Fibroblast of the aortic adventitia (primary cell): ENCODE measurements at regions not wholly inside any gene's neighbourhood (a gene's known extent, or its start where the extent isn't known, plus 50 kb on each side); places are given as distances from the start of the nearest gene placed in this dataset.

Experiments used
- DNase-seq: peaks from one replicate; pipeline ENCODE4 v3.0.0-alpha.2; 2010; ENCODE audit warnings: low read depth
- H3K4me3 ChIP-seq: 2 replicates; pipeline ENCODE4 v1.5.1; 2011; ENCODE audit warnings: low read depth, mild to moderate bottlenecking, control low read depth, low read length, moderate library complexity
- TF ChIP-seq, protein P1 (sequence below): IDR thresholded peaks from 2 replicates; pipeline ENCODE4 v1.5.1; 2011; ENCODE audit warnings: mild to moderate bottlenecking, low read length, control low read depth, inconsistent platforms; ENCODE audit not compliant: insufficient read depth

DNA sequence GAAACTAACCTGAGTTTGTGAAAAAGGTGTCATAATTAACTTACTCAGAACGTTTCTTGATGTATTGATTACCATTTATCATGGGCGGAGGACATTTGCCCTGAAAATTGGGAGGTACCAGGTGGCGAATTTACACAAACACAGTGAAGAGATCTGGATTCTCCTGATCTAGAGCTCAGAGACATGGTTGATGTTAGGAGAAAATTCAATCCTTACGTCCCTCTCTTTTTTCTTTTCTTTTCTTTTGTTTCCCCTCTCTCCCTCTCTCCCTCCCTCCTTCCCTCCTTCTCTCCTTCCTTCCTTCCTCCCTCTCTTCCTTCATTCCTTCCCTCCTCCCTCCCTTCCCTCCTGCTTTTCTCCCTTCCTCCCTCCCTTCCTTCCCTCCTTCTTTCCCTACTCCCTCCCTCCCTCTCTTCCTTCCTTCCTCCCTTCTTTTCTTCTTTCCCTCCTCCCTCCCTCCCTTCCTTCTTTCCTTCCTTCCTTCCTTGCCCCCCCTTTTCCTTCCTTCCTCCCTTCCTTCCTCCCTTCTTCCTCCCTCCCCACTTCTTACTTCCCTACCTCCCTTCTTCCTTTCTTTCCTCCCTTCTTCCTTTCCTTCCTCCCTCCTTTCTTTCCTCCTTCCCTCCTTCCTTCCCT lies 234.1 kb downstream of the OTOR start:
- TF ChIP-seq, protein P1, sequence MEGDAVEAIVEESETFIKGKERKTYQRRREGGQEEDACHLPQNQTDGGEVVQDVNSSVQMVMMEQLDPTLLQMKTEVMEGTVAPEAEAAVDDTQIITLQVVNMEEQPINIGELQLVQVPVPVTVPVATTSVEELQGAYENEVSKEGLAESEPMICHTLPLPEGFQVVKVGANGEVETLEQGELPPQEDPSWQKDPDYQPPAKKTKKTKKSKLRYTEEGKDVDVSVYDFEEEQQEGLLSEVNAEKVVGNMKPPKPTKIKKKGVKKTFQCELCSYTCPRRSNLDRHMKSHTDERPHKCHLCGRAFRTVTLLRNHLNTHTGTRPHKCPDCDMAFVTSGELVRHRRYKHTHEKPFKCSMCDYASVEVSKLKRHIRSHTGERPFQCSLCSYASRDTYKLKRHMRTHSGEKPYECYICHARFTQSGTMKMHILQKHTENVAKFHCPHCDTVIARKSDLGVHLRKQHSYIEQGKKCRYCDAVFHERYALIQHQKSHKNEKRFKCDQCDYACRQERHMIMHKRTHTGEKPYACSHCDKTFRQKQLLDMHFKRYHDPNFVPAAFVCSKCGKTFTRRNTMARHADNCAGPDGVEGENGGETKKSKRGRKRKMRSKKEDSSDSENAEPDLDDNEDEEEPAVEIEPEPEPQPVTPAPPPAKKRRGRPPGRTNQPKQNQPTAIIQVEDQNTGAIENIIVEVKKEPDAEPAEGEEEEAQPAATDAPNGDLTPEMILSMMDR = no peak
- no peak overlapping the region for H3K4me3 ChIP-seq
- DNase-seq = no peak

DNA sequence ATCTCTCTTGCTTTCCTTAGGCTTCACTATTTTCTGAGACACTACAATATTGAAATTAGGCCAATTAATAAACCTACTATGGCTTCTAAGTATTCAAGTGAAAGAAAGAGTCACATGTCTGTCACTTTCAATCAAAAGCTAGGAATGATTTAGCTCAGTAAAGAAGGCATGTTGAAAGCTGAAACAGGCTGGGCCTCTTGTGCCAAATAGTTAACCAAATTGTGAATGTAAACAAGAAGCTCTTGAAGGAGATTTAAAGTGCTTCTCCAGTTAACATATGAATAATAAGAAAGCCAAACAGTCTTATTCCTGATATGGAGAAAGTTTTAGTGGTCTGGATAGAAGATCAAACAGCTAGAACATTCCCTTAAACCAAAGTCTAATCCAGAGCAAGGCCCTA lies 236.3 kb downstream of the OTOR start:
- TF ChIP-seq, protein P1 = no peak

DNA sequence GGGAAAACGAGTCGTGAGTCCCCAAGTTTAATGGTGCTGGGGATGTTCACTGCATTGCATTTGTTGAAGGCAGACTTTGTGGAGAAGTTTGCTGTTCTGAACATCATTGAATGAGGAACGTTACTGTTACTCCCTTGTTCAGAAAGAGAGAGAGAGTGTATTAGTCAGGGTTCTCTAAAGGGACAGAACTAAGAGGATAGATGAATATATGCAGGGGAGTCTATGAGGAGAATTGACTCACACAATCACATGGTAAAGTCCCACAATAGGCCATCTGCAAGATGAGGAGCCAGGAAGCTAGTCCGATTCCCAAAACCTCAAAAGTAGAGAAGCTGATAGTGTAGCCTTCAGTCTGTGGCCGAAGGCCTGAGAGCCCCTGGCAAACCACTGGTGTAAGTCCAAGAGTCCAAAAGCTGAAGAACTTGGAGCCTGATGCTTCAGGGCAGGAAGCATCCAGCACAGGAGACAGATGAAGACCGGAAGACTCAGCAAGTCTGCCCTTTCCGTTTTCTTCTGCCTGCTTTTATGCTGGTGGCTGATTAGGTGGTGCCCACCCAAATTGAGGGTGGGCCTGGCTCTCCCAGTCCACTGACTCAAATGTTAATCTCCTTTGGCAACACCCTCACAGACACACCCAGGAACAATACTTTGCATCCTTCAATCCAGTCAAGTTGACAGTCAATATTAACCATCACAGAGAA lies 223.5 kb upstream of the PCSK2 start:
- H3K4me3 ChIP-seq = no peak overlapping the region
- no peak for DNase-seq
- TF ChIP-seq, protein P1 = no peak

More for the DNA sequence above, 236.3 kb downstream of the OTOR start:
- H3K4me3 ChIP-seq = no peak overlapping the region
- no peak for DNase-seq

DNA sequence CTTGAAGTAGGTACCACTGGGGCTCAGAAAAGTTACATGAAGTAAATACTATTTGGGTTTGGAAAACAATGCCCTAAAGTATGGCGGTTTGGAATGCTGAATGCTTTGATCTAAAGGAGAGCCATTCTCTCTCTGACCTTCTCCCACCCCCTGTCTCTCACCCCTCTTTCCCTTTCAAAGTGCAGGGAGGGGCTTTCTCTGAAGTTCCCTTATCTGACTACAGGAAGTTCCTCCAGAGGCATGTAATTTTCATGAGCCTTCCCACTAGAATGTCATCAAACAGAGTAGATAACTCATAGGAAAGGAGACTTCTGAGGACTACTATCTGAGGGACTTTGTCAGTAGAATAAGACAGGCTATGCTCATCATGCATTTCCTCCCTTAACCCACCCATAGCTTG lies 216.7 kb upstream of the PCSK2 start:
- no peak for DNase-seq
- TF ChIP-seq, protein P1 = no peak
- H3K4me3 ChIP-seq = no peak overlapping the region

DNA sequence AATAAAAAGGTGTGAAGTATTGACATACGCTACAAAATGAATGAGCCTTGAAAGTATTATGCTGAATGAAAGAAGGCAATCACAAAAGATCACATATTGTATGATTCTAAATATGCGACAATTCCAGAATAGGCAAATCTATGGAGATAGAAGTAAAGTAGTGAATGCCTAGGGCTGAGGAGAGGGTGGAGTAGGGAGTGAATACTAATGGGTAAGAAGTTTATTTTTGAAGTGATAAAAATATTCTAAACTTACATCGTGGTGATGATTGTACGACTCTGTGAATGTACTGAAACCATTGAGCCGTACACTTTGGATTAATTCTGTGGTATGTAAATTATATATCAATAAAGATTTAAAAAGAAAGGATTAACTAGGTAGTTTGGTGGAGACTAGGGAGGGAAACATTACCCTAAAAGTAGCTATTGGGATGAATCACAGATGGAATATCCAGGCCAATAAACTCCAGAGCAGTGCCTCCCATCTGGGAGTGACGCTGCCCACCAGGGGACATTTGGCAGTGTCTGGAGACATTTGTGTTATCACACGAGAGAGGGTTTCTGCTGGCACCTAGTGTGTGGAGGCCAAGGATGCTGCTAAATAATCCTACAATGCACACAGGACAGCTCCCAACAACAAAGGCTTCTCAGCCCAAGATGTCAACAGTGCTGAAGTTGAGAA lies 214.2 kb upstream of the PCSK2 start:
- H3K4me3 ChIP-seq = no peak overlapping the region
- TF ChIP-seq, protein P1 = no peak
- no peak for DNase-seq

DNA sequence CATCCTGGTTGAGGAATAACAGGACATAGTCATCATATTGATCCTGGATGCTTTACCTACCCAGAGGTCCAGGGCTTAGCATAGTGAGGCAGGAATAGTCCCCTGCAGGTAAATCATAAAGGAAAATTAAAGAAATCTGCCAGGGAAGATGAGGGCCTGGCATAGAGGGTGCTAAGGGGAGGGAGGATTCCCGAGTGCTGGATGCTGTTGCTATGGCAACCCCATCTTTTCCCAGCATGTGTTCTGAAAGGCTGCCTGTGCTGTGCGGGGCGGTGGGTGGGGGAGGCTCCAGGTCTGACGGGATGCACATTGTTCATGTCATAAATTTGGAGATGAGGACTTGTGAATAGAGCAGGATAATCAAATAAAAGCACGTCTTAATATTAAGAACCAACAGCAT lies 212.6 kb upstream of the PCSK2 start:
- TF ChIP-seq, protein P1 = no peak
- H3K4me3 ChIP-seq = no peak overlapping the region
- no peak for DNase-seq
